ENCODE measurements at regions not wholly inside any gene's neighbourhood (a gene's known extent, or its start where the extent isn't known, plus 50 kb on each side); places are given as distances from the start of the nearest gene placed in this dataset.

GRCh38 chr17:72008236-72008876 is 112.5 kb upstream of the SOX9 start:
- H3K27ac ChIP-seq (ENCODE audit: low read depth, low read length): no peak overlapping the region
- no peak for FAIRE-seq
- TF ChIP-seq TAF1 (IDR thresholded peaks at IDR 0.05; ENCODE audit: low read depth, low read length) (no peak), POU5F1 (IDR thresholded peaks at IDR 0.05; ENCODE audit: low read depth, low read length) (no peak)

More at GRCh38 chr17:72008236-72008876, 112.5 kb upstream of the SOX9 start:
- no peak overlapping the region for H4K8ac ChIP-seq (ENCODE audit: extremely low read depth, insufficient read depth, low read length)
- no peak overlapping the region for H2AK5ac ChIP-seq (ENCODE audit: low read depth, low read length)
- no peaks in the 10 kb centered on the region for H3K79me1 ChIP-seq (ENCODE audit: low read depth, low read length)
- no peak overlapping the region for H2BK12ac ChIP-seq (ENCODE audit: low read depth, low read length)
- no peak overlapping the region for H2BK120ac ChIP-seq (replicated peaks; ENCODE audit: low read depth, low read length)
- H4K5ac ChIP-seq (ENCODE audit: insufficient read length, low read depth, low read length): no peak overlapping the region
- no peak overlapping the region for H3K9ac ChIP-seq (replicated peaks in 1 of 4; ENCODE audit: extremely low read depth in 1 of 4, low read depth in 3 of 4, low read length in 3 of 4)
- no peak overlapping the region for H2BK20ac ChIP-seq (ENCODE audit: low read length)
- no peak overlapping the region for H2BK15ac ChIP-seq (ENCODE audit: low read length)
- no peak overlapping the region for H3K4me3 ChIP-seq (ENCODE audit: extremely low read depth in 1 of 4, insufficient read depth in 2 of 4, low read depth in 3 of 4, low read length in 4 of 4)
- H3K9me3 ChIP-seq (ENCODE audit: insufficient read depth in 2 of 2, low read depth in 1 of 2, low read length in 1 of 2): no peaks in the 10 kb centered on the region
- no peaks in the 10 kb centered on the region for H3K27me3 ChIP-seq (replicated peaks in 1 of 4; ENCODE audit: control insufficient read depth in 3 of 4, extremely low read depth in 1 of 4, insufficient read depth in 3 of 4, low read length in 3 of 4)
- H3K4me2 ChIP-seq (ENCODE audit: insufficient read depth in 1 of 2, low read depth in 2 of 2, low read length in 2 of 2): no peak overlapping the region
- no peaks in the 10 kb centered on the region for H4K20me1 ChIP-seq (replicated peaks in 1 of 2; ENCODE audit: control insufficient read depth in 1 of 2, insufficient read depth in 2 of 2, low read length in 2 of 2)
- WGBS, 2 experiments (ENCODE audit: extremely low coverage in 1 of 2, insufficient coverage in 1 of 2, insufficient read length in 1 of 2, insufficient replicate concordance in 2 of 2, low coverage in 1 of 2, low lambda C conversion rate in 2 of 2, missing lambda C conversion rate in 1 of 2): 89% methylated on average over 5 of the region's 5 CpGs; no CpG with 5 or more reads in 1 of the 2 experiments
- H2AFZ ChIP-seq (ENCODE audit: low read length): no peak overlapping the region
- no peak overlapping the region for H2BK5ac ChIP-seq (ENCODE audit: low read depth, low read length)
- no peak overlapping the region for H3K14ac ChIP-seq (ENCODE audit: insufficient read length)
- no peaks in the 10 kb centered on the region for H3K79me2 ChIP-seq (ENCODE audit: control insufficient read depth in 1 of 2, insufficient read depth in 2 of 2, low read length in 2 of 2)
- POLR2A ChIA-PET (ENCODE audit: partially characterized antibody): no interaction called here
- no peak overlapping the region for H3K18ac ChIP-seq (ENCODE audit: extremely low read depth, low read length)
- no peak for DNase-seq (ENCODE audit: low read depth in 1 of 2, low spot score in 2 of 2)
- no peak overlapping the region for H3K23ac ChIP-seq (ENCODE audit: insufficient read length)
- H3K56ac ChIP-seq (replicated peaks; ENCODE audit: insufficient read length, low read depth, low read length): no peak overlapping the region
- no peaks in the 10 kb centered on the region for H3K36me3 ChIP-seq (ENCODE audit: control insufficient read depth in 2 of 4, insufficient read depth in 4 of 4, low read length in 3 of 4)
- no peaks in the 10 kb centered on the region for H3K23me2 ChIP-seq (ENCODE audit: low read depth, low read length)
- CTCF ChIA-PET (ENCODE audit: partially characterized antibody): no interaction called here
- H3K4ac ChIP-seq (replicated peaks; ENCODE audit: insufficient read length, low read depth, low read length): no peak overlapping the region
- H4K91ac ChIP-seq (replicated peaks; ENCODE audit: insufficient read length, low read length): no peak overlapping the region
- H3K4me1 ChIP-seq (replicated peaks in 1 of 4; ENCODE audit: control insufficient read depth in 3 of 4, insufficient read depth in 4 of 4, low read length in 3 of 4): no peaks in the 10 kb centered on the region
